AG04449 (cell line): ENCODE measurements at regions not wholly inside any gene's neighbourhood (a gene's known extent, or its start where the extent isn't known, plus 50 kb on each side); places are given as distances from the start of the nearest gene placed in this dataset.

ENCODE experiments used
- CTCF ChIA-PET: fragments of 350-600 bp; formaldehyde crosslinking; extraction: SDS; loops from one replicate; lab custom pipeline; 2021; ENCODE audit warnings: antibody characterized with exemption; lab: Yijun Ruan, JAX
- POLR2A ChIA-PET: fragments of 400-600, 350-600 bp; formaldehyde crosslinking; extraction: SDS; loops from one replicate; lab custom pipeline; 2020; ENCODE audit warnings: antibody characterized with exemption, inconsistent platforms; lab: Yijun Ruan, JAX
- DNase-seq: peaks from one replicate; pipeline ENCODE4 v3.0.0-alpha.2; 2010; ENCODE audit warnings: low read depth, low spot score
- H3K4me3 ChIP-seq: 2 replicates; pipeline ENCODE4 v1.5.1; 2011; ENCODE audit warnings: low read depth, mild to moderate bottlenecking, control low read depth, low read length
- CTCF ChIP-seq: IDR thresholded peaks from one replicate; pipeline ENCODE4 v1.5.1; 2011; ENCODE audit warnings: mild to moderate bottlenecking, moderate library complexity, low read length, control low read depth, inconsistent platforms; ENCODE audit not compliant: insufficient read depth; ENCODE audit errors: missing control alignments

GRCh38 chr20:56806952-56807517, 177.9 kb downstream of the TFAP2C start:
- no peak for DNase-seq
- no peak for TF ChIP-seq CTCF
- ChIA-PET POLR2A (no interaction called here), CTCF (interaction anchor here (0.8 kb wide), 1 partner anchor 45 kb away, joined by 3 read pairs; no protein-coding TSS in a partner anchor)
- H3K4me3 ChIP-seq, result no peak overlapping the region

DNA sequence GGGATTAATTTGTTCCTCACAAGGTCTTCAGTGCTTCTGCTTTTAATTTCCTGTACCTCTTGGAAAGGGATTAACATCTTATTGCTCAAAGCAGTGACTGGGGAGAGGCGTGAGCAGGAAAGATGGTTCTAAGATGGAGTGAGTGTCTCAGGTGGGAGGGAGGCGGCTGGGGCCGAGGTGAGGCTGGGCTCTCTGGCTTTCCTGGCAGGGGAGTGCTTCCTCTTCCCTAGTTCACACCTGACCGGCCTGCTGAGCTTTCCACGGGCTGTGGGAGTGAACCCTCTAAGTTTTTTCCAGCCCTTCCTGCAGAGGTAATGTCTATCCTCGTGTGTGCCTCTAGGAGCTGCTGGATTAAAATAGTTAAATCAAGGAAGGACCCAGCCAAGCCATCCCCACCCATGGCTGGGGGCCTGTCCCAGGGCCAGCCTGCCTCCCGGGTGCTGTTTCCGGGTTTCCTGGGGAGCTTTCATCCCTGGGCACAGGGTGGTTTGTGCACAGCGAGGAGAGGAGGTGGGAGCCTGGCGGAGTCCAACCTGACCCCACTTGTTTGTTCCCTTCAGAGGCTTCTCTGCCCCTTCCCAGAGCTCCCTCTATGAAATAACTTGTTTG, 179.1 kb downstream of the TFAP2C start:
- ChIA-PET POLR2A (no interaction called here), CTCF (no interaction called here)
- TF ChIP-seq CTCF, result no peak
- H3K4me3 ChIP-seq, result no peak overlapping the region
- no peak for DNase-seq

GRCh38 chr20:56808732-56809131, 179.6 kb downstream of the TFAP2C start:
- POLR2A ChIA-PET, result no interaction called here
- CTCF ChIA-PET, result no interaction called here
- H3K4me3 ChIP-seq, result no peak overlapping the region
- no peak for TF ChIP-seq CTCF
- DNase-seq, result no peak

DNA sequence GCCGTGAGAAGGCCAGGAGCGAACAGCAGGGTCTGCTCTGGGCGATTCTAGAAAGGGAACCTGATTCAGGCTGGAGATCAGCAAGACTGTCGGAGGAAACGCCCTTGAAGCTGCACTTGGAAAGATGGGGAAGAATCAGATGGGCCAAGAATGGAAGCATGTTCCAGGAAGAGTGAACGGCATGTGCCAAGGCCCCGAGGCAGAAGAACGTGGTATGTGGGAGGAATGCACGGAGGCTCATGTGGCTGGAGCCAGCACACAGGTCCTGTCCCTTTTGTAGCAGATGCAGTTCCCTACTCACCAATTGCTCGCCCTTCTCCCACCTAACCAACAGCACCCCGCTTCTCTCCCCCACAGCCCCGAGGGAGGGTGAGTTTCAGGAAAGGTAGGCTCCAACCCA, 180.6 kb downstream of the TFAP2C start:
- ChIA-PET POLR2A (no interaction called here), CTCF (no interaction called here)
- H3K4me3 ChIP-seq, result no peak overlapping the region
- no peak for TF ChIP-seq CTCF
- DNase-seq, result no peak

DNA sequence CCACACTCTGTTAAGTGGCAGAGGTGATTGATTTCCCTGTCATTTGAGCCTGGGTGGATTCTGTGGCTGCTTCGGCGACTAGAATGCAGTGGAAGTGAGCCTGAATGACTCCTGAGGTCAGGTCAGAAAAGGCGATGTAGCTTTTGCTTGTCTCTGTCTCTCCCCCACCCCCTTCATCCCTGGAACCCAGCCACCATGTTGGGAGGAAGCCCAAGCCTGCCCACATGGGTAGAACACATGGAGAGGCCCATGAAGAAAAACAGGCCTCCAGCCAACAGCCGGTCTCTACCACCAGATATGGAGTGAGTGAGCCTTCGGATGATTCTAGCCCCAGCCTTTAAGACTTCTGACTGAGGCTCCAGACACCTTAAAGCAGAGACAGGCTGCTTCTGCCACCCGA, 181.0 kb downstream of the TFAP2C start:
- CTCF ChIA-PET, result no interaction called here
- DNase-seq, result no peak
- no peak overlapping the region for H3K4me3 ChIP-seq
- TF ChIP-seq CTCF, result no peak
- POLR2A ChIA-PET, result no interaction called here

DNA sequence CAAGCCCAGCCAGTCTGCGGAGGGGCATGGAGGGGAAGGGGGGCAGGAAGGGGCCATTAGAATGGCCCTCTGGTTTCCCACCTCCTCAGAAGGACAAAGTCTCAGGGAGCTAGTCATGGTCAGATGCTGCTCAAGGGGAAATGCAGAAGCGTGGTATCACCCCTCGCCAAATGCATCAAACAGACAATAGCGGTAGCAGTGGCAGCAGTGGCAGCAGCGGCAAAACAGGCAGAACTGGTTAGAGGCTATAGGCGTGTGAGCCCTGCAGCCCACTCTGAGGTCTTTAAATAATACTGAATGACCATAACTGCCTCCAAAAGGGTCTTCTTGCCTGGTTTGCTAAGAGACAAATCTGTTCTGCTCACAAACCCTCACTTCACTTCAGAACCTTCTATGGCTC, 186.7 kb downstream of the TFAP2C start:
- DNase-seq, result no peak
- no peak for TF ChIP-seq CTCF
- ChIA-PET POLR2A (no interaction called here), CTCF (no interaction called here)
- H3K4me3 ChIP-seq, result no peak overlapping the region
